HepG2 (cell line): ENCODE measurements at regions not wholly inside any gene's neighbourhood (a gene's known extent, or its start where the extent isn't known, plus 50 kb on each side); places are given as distances from the start of the nearest gene placed in this dataset.

ENCODE experiments used
- ATAC-seq: fragments of 200-7000 bp; cut with Tn5 transposase; 3 replicates; pipeline ENCODE4 v1.9.1; 2020; ENCODE audit warnings: mild to moderate bottlenecking, moderate library complexity
- BruUV-seq: library from RNA; stranded (reverse); fragments of 400-500 nt; replicated peaks from 2 replicates; lab custom pipeline; 2021; lab: Mats Ljungman, UMichigan
- CTCF ChIA-PET: fragments of 300-600 bp; formaldehyde crosslinking; extraction: SDS; loops from one replicate; lab custom pipeline; 2021; ENCODE audit warnings: low total read pairs, inconsistent platforms, low intra/inter-chr PET ratio; lab: Yijun Ruan, JAX
- POLR2A ChIA-PET: fragments of 350-600 bp; sonication (Branson Sonifier 250); formaldehyde crosslinking; loops from one replicate; lab custom pipeline; 2020; ENCODE audit warnings: antibody characterized with exemption, inconsistent platforms; lab: Yijun Ruan, JAX
- DNase-seq: peaks from one replicate; pipeline ENCODE4 v3.0.0-alpha.2; 2015; ENCODE audit warnings: low spot score
- FAIRE-seq: peaks from 3 replicates; lab custom pipeline; 2011; peaks lifted over from hg19 to GRCh38; lab: Jason Lieb, UNC
- H2AFZ ChIP-seq: one replicate; pipeline ENCODE4 v1.6.1; 2011; ENCODE audit warnings: low read length, inconsistent platforms
- H3K27ac ChIP-seq: fragments of 300-600 bp; 3 replicates; pipeline ENCODE4 v1.8.0; 2011; ENCODE audit warnings: mixed run types, mild to moderate bottlenecking, mixed read lengths, low read length, inconsistent platforms; ENCODE audit not compliant: insufficient read depth; ENCODE audit errors: extremely low read length
- H3K27me3 ChIP-seq, 2 experiments: fragments of 200-600 bp in 1 of 2; 2 replicates in 1 of 2; 3 replicates in 1 of 2; pipeline versions ENCODE4 v1.6.0 to v1.8.0; 2011; ENCODE audit warnings: low read length in 2 of 2, mild to moderate bottlenecking in 2 of 2, moderate library complexity in 2 of 2, inconsistent platforms in 1 of 2; ENCODE audit not compliant: insufficient read depth in 2 of 2, control insufficient read depth in 1 of 2
- H3K36me3 ChIP-seq, 2 experiments: fragments of 200-600 bp in 1 of 2; replicated peaks in 1 of 2; 2 replicates in 1 of 2; 3 replicates in 1 of 2; pipeline versions ENCODE4 v1.5.1 to v1.8.0; 2011; ENCODE audit warnings: low read length in 2 of 2, inconsistent platforms in 1 of 2; ENCODE audit not compliant: insufficient read depth in 2 of 2, control insufficient read depth in 1 of 2
- H3K4me1 ChIP-seq: 2 replicates; pipeline ENCODE4 v1.5.1; 2012; ENCODE audit warnings: low read length, inconsistent platforms; ENCODE audit not compliant: insufficient read depth
- H3K4me2 ChIP-seq: 2 replicates; pipeline ENCODE4 v1.6.0; 2011; ENCODE audit warnings: low read depth, low read length, inconsistent platforms
- H3K4me3 ChIP-seq, 3 experiments: fragments of 200-600 bp in 1 of 3; sonication (generic), shearing (Covaris generic) in 1 of 3; replicated peaks in 1 of 3; 2 replicates each; pipeline ENCODE4 v1.5.1; 2011 to 2016; ENCODE audit warnings: low read length in 3 of 3, inconsistent platforms in 2 of 3, low read depth in 2 of 3, mild to moderate bottlenecking in 2 of 3, control low read depth in 1 of 3, mixed read lengths in 1 of 3; ENCODE audit not compliant: insufficient read depth in 1 of 3
- H3K79me2 ChIP-seq: one replicate; pipeline ENCODE4 v1.6.1; 2011; ENCODE audit warnings: low read length, inconsistent platforms; ENCODE audit not compliant: insufficient read depth
- H3K9ac ChIP-seq: 2 replicates; pipeline ENCODE4 v1.6.0; 2011; ENCODE audit warnings: mild to moderate bottlenecking, low read depth, low read length, inconsistent platforms; ENCODE audit not compliant: insufficient read depth
- H3K9me3 ChIP-seq: 2 replicates; pipeline ENCODE4 v1.5.1; 2012; ENCODE audit warnings: mild to moderate bottlenecking, low read length
- H4K20me1 ChIP-seq: 2 replicates; pipeline ENCODE4 v1.6.0; 2011; ENCODE audit warnings: inconsistent platforms, mild to moderate bottlenecking, low read length, moderate library complexity; ENCODE audit not compliant: insufficient read depth
- MLLT10 ChIP-seq: sonication (generic); formaldehyde crosslinking; IDR thresholded peaks from 2 replicates; pipeline ENCODE4 v1.4.0; 2020; ENCODE audit warnings: missing genetic modification reagents
- ZNF136 ChIP-seq: sonication (generic); formaldehyde crosslinking; IDR thresholded peaks from 2 replicates; pipeline ENCODE4 v1.8.1; 2022; ENCODE audit warnings: low read depth, mild to moderate bottlenecking, moderate library complexity, missing genetic modification reagents
- ZNF674 ChIP-seq: sonication (generic); formaldehyde crosslinking; IDR thresholded peaks from 2 replicates; pipeline ENCODE4 v1.5.0; 2020; ENCODE audit warnings: low read depth, mild to moderate bottlenecking, missing genetic modification reagents
- ZNF878 ChIP-seq: sonication (generic); formaldehyde crosslinking; IDR thresholded peaks from 2 replicates; pipeline ENCODE4 v1.8.1; 2023; ENCODE audit warnings: mild to moderate bottlenecking, missing genetic modification reagents, moderate library complexity
- WGBS: methylation state at CpG from one replicate; pipeline ENCODE4 v1.1.6; 2017; ENCODE audit warnings: low lambda C conversion rate; 5-methylcytosine and 5-hydroxymethylcytosine counted together
- in situ Hi-C: cut with HindIII; loops from 2 replicates; pipeline ENCODE4 v1.10.0; 2017; ENCODE audit warnings: low pct_unique_long_range_greater_than_20kb; ENCODE audit not compliant: extremely low pct_ligation_motif_present
- intact Hi-C: fragments of 100-400 bp; cut with micrococcal nuclease; formaldehyde crosslinking; loops from one replicate; pipeline ENCODE4 v1.10.0; 2022; ENCODE audit not compliant: unreplicated experiment

GRCh38 chrX:10676235-10676957 is 56.0 kb upstream of the MID1 start:
- Histone ChIP-seq H3K4me2 (no peak overlapping the region), H2AFZ (no peak overlapping the region), H3K27me3 (no peaks in the 10 kb centered on the region), H3K27ac (no peak overlapping the region), H3K9ac (no peak overlapping the region), H3K79me2 (no peaks in the 10 kb centered on the region), H3K9me3 (no peaks in the 10 kb centered on the region), H3K4me1 (no peaks in the 10 kb centered on the region), H3K36me3 (no peaks in the 10 kb centered on the region), H3K4me3 (no peak overlapping the region), H4K20me1 (no peaks in the 10 kb centered on the region)
- no peak for TF ChIP-seq ZNF674 (CRISPR knock-in tag)
- no peak for DNase-seq
- ChIA-PET POLR2A (no interaction called here), CTCF (no interaction called here)
- in situ Hi-C loops (no loop called here), intact Hi-C loops (no loop called here)
- no TSS peak for BruUV-seq
- no CpG with 5 or more reads among the region's 15 CpGs for WGBS
- no peak for ATAC-seq
- FAIRE-seq: no peak

- Histone ChIP-seq H3K36me3 (no peaks in the 10 kb centered on the region), H3K4me2 (no peak overlapping the region), H3K9me3 (no peaks in the 10 kb centered on the region), H2AFZ (no peak overlapping the region), H3K4me3 (no peak overlapping the region), H3K27me3 (no peaks in the 10 kb centered on the region), H3K27ac (no peak overlapping the region), H3K9ac (no peak overlapping the region), H3K4me1 (no peaks in the 10 kb centered on the region), H3K79me2 (no peaks in the 10 kb centered on the region), H4K20me1 (no peaks in the 10 kb centered on the region)
- in situ Hi-C loops (no loop called here), intact Hi-C loops (no loop called here)
- no TSS peak for BruUV-seq
- CTCF ChIA-PET: no interaction called here
- WGBS: no CpG with 5 or more reads among the region's 5 CpGs
- DNase-seq (no peak), FAIRE-seq (no peak), ATAC-seq (no peak)
- no peak for TF ChIP-seq MLLT10
- no peak for TF ChIP-seq ZNF878 (CRISPR knock-in tag)
- TF ChIP-seq ZNF136 (CRISPR knock-in tag): no peak
- POLR2A ChIA-PET: no interaction called here
Measured at GRCh38 chrX:10677490-10677889, 57.1 kb upstream of the MID1 start.
